GM12878 (cell line): ENCODE measurements at regions not wholly inside any gene's neighbourhood (a gene's known extent, or its start where the extent isn't known, plus 50 kb on each side); places are given as distances from the start of the nearest gene placed in this dataset.

Experiments used
- ATAC-seq: fragments of 200-7000 bp; cut with Tn5 transposase; 3 replicates; pipeline ENCODE4 v1.9.1; 2020; ENCODE audit warnings: mild to moderate bottlenecking, moderate library complexity
- BruUV-seq: library from RNA; stranded (reverse); fragments of 400-500 nt; replicated peaks from 2 replicates; lab custom pipeline; 2021; lab: Mats Ljungman, UMichigan
- CTCF ChIA-PET: fragments of 300-600 bp; sonication (Branson Sonifier 250); formaldehyde crosslinking; extraction: SDS; loops from one replicate; lab custom pipeline; 2021; ENCODE audit warnings: inconsistent platforms; lab: Yijun Ruan, JAX
- POLR2A ChIA-PET: fragments of 350-600 bp; formaldehyde crosslinking; extraction: SDS; loops from one replicate; lab custom pipeline; 2021; ENCODE audit warnings: inconsistent platforms; lab: Charles Lee
- RAD21 ChIA-PET: fragments of 300-600 bp; sonication (Branson Sonifier 250); formaldehyde crosslinking; loops from one replicate; lab custom pipeline; 2023; ENCODE audit warnings: antibody characterized with exemption; ENCODE audit not compliant: unreplicated experiment; lab: Charles Lee
- SMC1A ChIA-PET: fragments of 300-600 bp; sonication (Branson Sonifier 250); formaldehyde crosslinking; loops from one replicate; lab custom pipeline; 2023; ENCODE audit not compliant: unreplicated experiment, uncharacterized antibody; lab: Charles Lee
- DNase-seq: peaks from one replicate; pipeline ENCODE4 v3.0.0-alpha.2; 2011; ENCODE audit warnings: low read depth, low spot score
- FAIRE-seq: peaks from 3 replicates; lab custom pipeline; 2011; peaks lifted over from hg19 to GRCh38; lab: Jason Lieb, UNC
- H2AFZ ChIP-seq: 2 replicates; pipeline ENCODE4 v1.6.0; 2011; ENCODE audit warnings: low read depth, low read length, control low read depth; ENCODE audit not compliant: control insufficient read depth
- H3K27ac ChIP-seq: 2 replicates; pipeline ENCODE4 v1.5.1; 2011; ENCODE audit warnings: control low read depth; ENCODE audit not compliant: control insufficient read depth, insufficient read depth
- H3K27me3 ChIP-seq, 2 experiments: replicated peaks in 1 of 2; 2 replicates each; pipeline versions ENCODE4 v1.6.0 to v1.6.1; 2011; ENCODE audit warnings: low read length in 1 of 2; ENCODE audit not compliant: control insufficient read depth in 2 of 2, insufficient read depth in 2 of 2
- H3K36me3 ChIP-seq, 2 experiments: 2 replicates each; pipeline ENCODE4 v1.5.1; 2011; ENCODE audit warnings: low read length in 1 of 2; ENCODE audit not compliant: control insufficient read depth in 2 of 2, insufficient read depth in 2 of 2
- H3K4me1 ChIP-seq: 2 replicates; pipeline ENCODE4 v1.6.1; 2011; ENCODE audit warnings: mild to moderate bottlenecking, low read length, moderate library complexity, mixed read lengths; ENCODE audit not compliant: control insufficient read depth, insufficient read depth
- H3K4me2 ChIP-seq: 2 replicates; pipeline ENCODE4 v1.6.0; 2011; ENCODE audit warnings: control low read depth; ENCODE audit not compliant: control insufficient read depth, insufficient read depth
- H3K4me3 ChIP-seq: fragments of 200-600 bp; sonication (generic); 2 replicates; pipeline ENCODE4 v1.5.1; 2016
- H3K79me2 ChIP-seq: 2 replicates; pipeline ENCODE4 v1.6.0; 2011; ENCODE audit warnings: low read length; ENCODE audit not compliant: control insufficient read depth, insufficient read depth
- H3K9ac ChIP-seq: 2 replicates; pipeline ENCODE4 v1.8.0; 2011; ENCODE audit warnings: low read length, control low read depth, mixed read lengths; ENCODE audit not compliant: control insufficient read depth, insufficient read depth
- H3K9me3 ChIP-seq: replicated peaks from 3 replicates; pipeline ENCODE4 v1.5.1; 2011; ENCODE audit warnings: mild to moderate bottlenecking, low read length; ENCODE audit not compliant: control insufficient read depth, insufficient read depth
- H4K20me1 ChIP-seq: 2 replicates; pipeline ENCODE4 v1.6.0; 2011; ENCODE audit not compliant: control insufficient read depth, insufficient read depth
- CBFB ChIP-seq: IDR thresholded peaks from 2 replicates; pipeline ENCODE4 v1.6.1; 2016; ENCODE audit warnings: antibody characterized with exemption, low read depth
- CHD2 ChIP-seq: IDR thresholded peaks from 2 replicates; pipeline ENCODE4 v1.6.1; 2011; ENCODE audit warnings: low read depth, low read length, improper control_type of control experiment, borderline replicate concordance
- CREM ChIP-seq: IDR thresholded peaks from 2 replicates; pipeline ENCODE4 v1.6.1; 2014; ENCODE audit warnings: antibody characterized with exemption, low read depth
- DPF2 ChIP-seq: fragments of 450-650 bp; IDR thresholded peaks from 2 replicates; pipeline ENCODE4 v1.6.1; 2017; ENCODE audit warnings: mild to moderate bottlenecking
- ESRRA ChIP-seq: IDR thresholded peaks from 2 replicates; pipeline ENCODE4 v1.6.1; 2012; ENCODE audit warnings: mild to moderate bottlenecking, low read length, improper control_type of control experiment
- ETV6 ChIP-seq, 2 experiments: fragments of 450-650 bp in 1 of 2; IDR thresholded peaks in 1 of 2; conservative IDR thresholded peaks in 1 of 2; 2 replicates each; pipeline ENCODE4 v1.6.1; 2014; ENCODE audit warnings: antibody characterized with exemption in 1 of 2, borderline replicate concordance in 1 of 2, low read depth in 1 of 2, mild to moderate bottlenecking in 1 of 2, moderate library complexity in 1 of 2
- JUNB ChIP-seq: IDR thresholded peaks from 2 replicates; pipeline ENCODE4 v1.6.1; 2016; ENCODE audit warnings: antibody characterized with exemption, mild to moderate bottlenecking
- KDM1A ChIP-seq: fragments of 200-600 bp; sonication (generic); IDR thresholded peaks from 2 replicates; pipeline ENCODE4 v1.6.1; 2016; ENCODE audit warnings: borderline replicate concordance
- MEF2B ChIP-seq: fragments of 450-650 bp; IDR thresholded peaks from 2 replicates; pipeline ENCODE4 v1.6.1; 2018; ENCODE audit warnings: mild to moderate bottlenecking, moderate library complexity; ENCODE audit not compliant: partially characterized antibody, poor library complexity, severe bottlenecking
- MTA2 ChIP-seq: fragments of 450-650 bp; IDR thresholded peaks from 2 replicates; pipeline ENCODE4 v1.6.1; 2016; ENCODE audit warnings: low read depth, mild to moderate bottlenecking, moderate library complexity
- NFYA ChIP-seq: IDR thresholded peaks from 2 replicates; pipeline ENCODE4 v1.6.1; 2011; ENCODE audit warnings: low read depth, mild to moderate bottlenecking, low read length, improper control_type of control experiment, borderline replicate concordance
- RELA ChIP-seq: fragments of 450-650 bp; IDR thresholded peaks from 2 replicates; pipeline ENCODE4 v1.8.0; 2014; ENCODE audit warnings: borderline replicate concordance; ENCODE audit not compliant: partially characterized antibody
- SIX5 ChIP-seq: IDR thresholded peaks from 2 replicates; pipeline ENCODE4 v1.6.1; 2011; ENCODE audit warnings: mild to moderate bottlenecking, low read depth, low read length, moderate library complexity; ENCODE audit not compliant: severe bottlenecking
- SKIL ChIP-seq: fragments of 450-650 bp; IDR thresholded peaks from 2 replicates; pipeline ENCODE4 v1.6.1; 2017; ENCODE audit warnings: mild to moderate bottlenecking, low read depth, inconsistent platforms; ENCODE audit not compliant: poor library complexity, severe bottlenecking
- SP1 ChIP-seq: IDR thresholded peaks from one replicate; pipeline ENCODE4 v1.6.1; 2011; ENCODE audit warnings: low read depth, low read length
- SPI1 ChIP-seq: IDR thresholded peaks from 2 replicates; pipeline ENCODE4 v1.6.1; 2011; ENCODE audit warnings: low read depth, mild to moderate bottlenecking, low read length, moderate library complexity, borderline replicate concordance; ENCODE audit not compliant: insufficient read depth
- STAT1 ChIP-seq: fragments of 450-650 bp; conservative IDR thresholded peaks from 2 replicates; pipeline ENCODE4 v1.6.1; 2014; ENCODE audit warnings: antibody characterized with exemption, mild to moderate bottlenecking
- TBL1XR1 ChIP-seq: IDR thresholded peaks from 2 replicates; pipeline ENCODE4 v1.6.1; 2012; ENCODE audit warnings: low read depth, low read length, improper control_type of control experiment
- WGBS: methylation state at CpG from one replicate; pipeline ENCODE4 v1.1.6; 2016; ENCODE audit warnings: low lambda C conversion rate; ENCODE audit not compliant: insufficient replicate concordance, insufficient coverage; ENCODE audit errors: missing lambda C conversion rate; 5-methylcytosine and 5-hydroxymethylcytosine counted together
- in situ Hi-C: fragments of 300-500 bp; cut with MboI; formaldehyde crosslinking; loops from 9 replicates; pipeline ENCODE4 v1.14.3; 2018; ENCODE audit warnings: mixed read lengths
- intact Hi-C: fragments of 100-400 bp; cut with micrococcal nuclease; formaldehyde crosslinking; loops from one replicate; pipeline ENCODE4 v1.14.2; 2022; ENCODE audit not compliant: unreplicated experiment

- SMC1A ChIA-PET: interaction anchor here (1.2 to 1.4 kb wide), 3 partner anchors 8 to 110 kb away, joined by 3 to 4 read pairs (median 3); no protein-coding TSS in a partner anchor
- no peaks in the 10 kb centered on the region for H3K9me3 ChIP-seq
- no peak for TF ChIP-seq STAT1
- TF ChIP-seq ETV6 (conservative IDR thresholded peaks at IDR 0.05 in 1 of 2, IDR thresholded peaks at IDR 0.05 in 1 of 2; ENCODE audit: borderline replicate concordance in 1 of 2, low read depth in 1 of 2): peak in 1 of 2 experiments; percentile 23; a peak in 1 of 4 replicates
- no peak for TF ChIP-seq CHD2
- no peak for TF ChIP-seq KDM1A
- no peak for TF ChIP-seq CREM
- no peak for TF ChIP-seq DPF2
- TF ChIP-seq ESRRA: no peak
- TF ChIP-seq TBL1XR1: no peak
- DNase-seq (no peak), FAIRE-seq (no peak), ATAC-seq (no peak)
- intact Hi-C loops (no loop called here), in situ Hi-C loops (no loop called here)
- H2AFZ ChIP-seq: no peak overlapping the region
- H3K4me3 ChIP-seq: no peak overlapping the region
- no peaks in the 10 kb centered on the region for H3K79me2 ChIP-seq
- H3K9ac ChIP-seq: no peak overlapping the region
- BruUV-seq: no TSS peak
- H3K27ac ChIP-seq: no peak overlapping the region
- H3K36me3 ChIP-seq: 0 out of 4 replicates have a peak, but pooled peaks cover 0 to 2% of the 10 kb centered on the region in 2 experiments
- no peak overlapping the region for H3K4me2 ChIP-seq
- CTCF ChIA-PET: no interaction called here
- H4K20me1 ChIP-seq: no peaks in the 10 kb centered on the region
- no peaks in the 10 kb centered on the region for H3K27me3 ChIP-seq
- 76% methylated on average over 3 of the region's 3 CpGs for WGBS
- RAD21 ChIA-PET: interaction anchor here (0.7 kb wide), 1 partner anchor 50 kb away, joined by 3 read pairs; no protein-coding TSS in a partner anchor
- POLR2A ChIA-PET: interaction anchor here (0.6 to 0.7 kb wide), 2 partner anchors 255 to 1214 kb away, joined by 4 to 5 read pairs; no protein-coding TSS in a partner anchor
- no peaks in the 10 kb centered on the region for H3K4me1 ChIP-seq
Measured at GRCh38 chr1:77620273-77620672, 62.2 kb downstream of the ZZZ3 start.

- intact Hi-C loops: no loop called here
- Histone ChIP-seq H3K27me3 (no peaks in the 10 kb centered on the region), H3K4me3 (no peak overlapping the region), H3K79me2 (no peaks in the 10 kb centered on the region), H3K27ac (no peak overlapping the region), H3K4me2 (no peak overlapping the region), H3K9me3 (peaks cover 6% of the 10 kb centered on the region), H3K36me3 (no peaks in the 10 kb centered on the region; a peak in 1 of 4 replicates), H3K9ac (no peak overlapping the region), H4K20me1 (no peaks in the 10 kb centered on the region), H3K4me1 (no peaks in the 10 kb centered on the region), H2AFZ (no peak overlapping the region)
- ChIA-PET POLR2A (interaction anchor here (0.6 kb wide), 1 partner anchor 84 kb away, joined by 6 read pairs; no protein-coding TSS in a partner anchor), CTCF (no interaction called here), SMC1A (interaction anchor here (0.7 to 0.9 kb wide), 3 partner anchors 10 to 84 kb away, joined by 3 to 5 read pairs (median 4); no protein-coding TSS in a partner anchor), RAD21 (no interaction called here)
- in situ Hi-C loops: no loop called here
- no TSS peak for BruUV-seq
- DNase-seq: no peak
- ATAC-seq: no peak
- WGBS: 92% methylated on average over 4 of the region's 4 CpGs
- no peak for FAIRE-seq
- TF ChIP-seq CBFB (no peak), MTA2 (no peak), SKIL (no peak), NFYA (no peak), SIX5 (no peak), STAT1 (no peak), MEF2B (no peak), JUNB (no peak), SP1 (no peak), SPI1 (no peak), RELA (no peak)
Measured at GRCh38 chr1:77614037-77614436, 68.4 kb downstream of the ZZZ3 start.
